Ovary (tissue), 3 donors: ENCODE measurements at regions not wholly inside any gene's neighbourhood (a gene's known extent, or its start where the extent isn't known, plus 50 kb on each side); places are given as distances from the start of the nearest gene placed in this dataset.

Experiments
- CTCF ChIP-seq, 3 donors: fragments of 450-650 bp in 2 of 3; fragments of 200-600 bp in 1 of 3; IDR thresholded peaks; one replicate each; pipeline versions ENCODE4 v1.5.1 to v1.8.0; 2016 to 2022; ENCODE audit warnings: antibody characterized with exemption in 3 of 3, mild to moderate bottlenecking in 1 of 3
- EP300 ChIP-seq: sonication (generic); formaldehyde crosslinking; IDR thresholded peaks from one replicate; pipeline ENCODE4 v1.6.1; 2017; ENCODE audit warnings: antibody characterized with exemption
- POLR2A ChIP-seq: fragments of 450-650 bp; IDR thresholded peaks from one replicate; pipeline ENCODE4 v1.6.1; 2017; ENCODE audit warnings: antibody characterized with exemption, mild to moderate bottlenecking, moderate library complexity
- donor health status: DM: no; HTN: no; CAD: no.

- no peak for TF ChIP-seq CTCF (IDR thresholded peaks at IDR 0.05)
- no peak for TF ChIP-seq EP300
- no peak for TF ChIP-seq POLR2A
Measured at GRCh38 chr3:144351011-144351410, 379.4 kb downstream of the DIPK2A start.
